ENCODE measurements at regions not wholly inside any gene's neighbourhood (a gene's known extent, or its start where the extent isn't known, plus 50 kb on each side); places are given as distances from the start of the nearest gene placed in this dataset.

- TF ChIP-seq ZNF518B (CRISPR knock-in tag; IDR thresholded peaks at IDR 0.05) (no peak), ZNF41 (CRISPR knock-in tag; conservative IDR thresholded peaks at IDR 0.05) (no peak), POLR2H (tag; IDR thresholded peaks at IDR 0.05; ENCODE audit: low read depth) (no peak), ZKSCAN3 (CRISPR knock-in tag; IDR thresholded peaks at IDR 0.05) (no peak), ZNF318 (IDR thresholded peaks at IDR 0.05; ENCODE audit: borderline replicate concordance in 1 of 2, low read depth in 1 of 2) (no peak), ZNF224 (CRISPR knock-in tag; IDR thresholded peaks at IDR 0.05) (no peak), CXXC5 (CRISPR knock-in tag; IDR thresholded peaks at IDR 0.05) (no peak)
- TF ChIP-seq, protein P1, sequence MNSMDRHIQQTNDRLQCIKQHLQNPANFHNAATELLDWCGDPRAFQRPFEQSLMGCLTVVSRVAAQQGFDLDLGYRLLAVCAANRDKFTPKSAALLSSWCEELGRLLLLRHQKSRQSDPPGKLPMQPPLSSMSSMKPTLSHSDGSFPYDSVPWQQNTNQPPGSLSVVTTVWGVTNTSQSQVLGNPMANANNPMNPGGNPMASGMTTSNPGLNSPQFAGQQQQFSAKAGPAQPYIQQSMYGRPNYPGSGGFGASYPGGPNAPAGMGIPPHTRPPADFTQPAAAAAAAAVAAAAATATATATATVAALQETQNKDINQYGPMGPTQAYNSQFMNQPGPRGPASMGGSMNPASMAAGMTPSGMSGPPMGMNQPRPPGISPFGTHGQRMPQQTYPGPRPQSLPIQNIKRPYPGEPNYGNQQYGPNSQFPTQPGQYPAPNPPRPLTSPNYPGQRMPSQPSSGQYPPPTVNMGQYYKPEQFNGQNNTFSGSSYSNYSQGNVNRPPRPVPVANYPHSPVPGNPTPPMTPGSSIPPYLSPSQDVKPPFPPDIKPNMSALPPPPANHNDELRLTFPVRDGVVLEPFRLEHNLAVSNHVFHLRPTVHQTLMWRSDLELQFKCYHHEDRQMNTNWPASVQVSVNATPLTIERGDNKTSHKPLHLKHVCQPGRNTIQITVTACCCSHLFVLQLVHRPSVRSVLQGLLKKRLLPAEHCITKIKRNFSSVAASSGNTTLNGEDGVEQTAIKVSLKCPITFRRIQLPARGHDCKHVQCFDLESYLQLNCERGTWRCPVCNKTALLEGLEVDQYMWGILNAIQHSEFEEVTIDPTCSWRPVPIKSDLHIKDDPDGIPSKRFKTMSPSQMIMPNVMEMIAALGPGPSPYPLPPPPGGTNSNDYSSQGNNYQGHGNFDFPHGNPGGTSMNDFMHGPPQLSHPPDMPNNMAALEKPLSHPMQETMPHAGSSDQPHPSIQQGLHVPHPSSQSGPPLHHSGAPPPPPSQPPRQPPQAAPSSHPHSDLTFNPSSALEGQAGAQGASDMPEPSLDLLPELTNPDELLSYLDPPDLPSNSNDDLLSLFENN (IDR thresholded peaks at IDR 0.05; ENCODE audit: low read depth in 2 of 2, low read length in 2 of 2): no peak
Measured at GRCh38 chr4:147195386-147195785, 249.7 kb upstream of the TTC29 start (continued).
